HG03565 (cell line): ENCODE measurements at regions not wholly inside any gene's neighbourhood (a gene's known extent, or its start where the extent isn't known, plus 50 kb on each side); places are given as distances from the start of the nearest gene placed in this dataset.

Source experiments
- ATAC-seq: cut with Tn5 transposase; IDR thresholded peaks from one replicate; pipeline ENCODE4 v1.9.1; 2021; ENCODE audit warnings: mild to moderate bottlenecking, moderate library complexity; ENCODE audit not compliant: unreplicated experiment

DNA sequence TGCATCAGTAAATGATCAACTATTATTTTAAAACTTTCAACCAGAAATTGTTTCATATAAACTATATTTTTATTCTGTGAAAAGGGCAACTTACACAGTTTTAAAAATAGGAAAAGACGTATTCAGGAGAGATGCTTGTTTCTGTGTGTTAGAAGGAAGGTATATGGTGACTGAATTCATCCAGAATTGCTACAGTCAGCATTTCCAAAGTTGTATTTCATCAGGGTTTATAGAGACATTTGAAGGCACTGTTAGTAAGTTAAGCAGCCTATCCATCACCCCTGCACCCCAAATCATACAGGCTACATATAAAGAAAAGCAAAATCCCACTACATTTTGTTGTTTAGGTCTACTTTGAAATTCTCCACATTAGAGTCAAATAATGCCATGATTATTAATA lies 716.0 kb downstream of the KCTD16 start:
- no peak for ATAC-seq

DNA sequence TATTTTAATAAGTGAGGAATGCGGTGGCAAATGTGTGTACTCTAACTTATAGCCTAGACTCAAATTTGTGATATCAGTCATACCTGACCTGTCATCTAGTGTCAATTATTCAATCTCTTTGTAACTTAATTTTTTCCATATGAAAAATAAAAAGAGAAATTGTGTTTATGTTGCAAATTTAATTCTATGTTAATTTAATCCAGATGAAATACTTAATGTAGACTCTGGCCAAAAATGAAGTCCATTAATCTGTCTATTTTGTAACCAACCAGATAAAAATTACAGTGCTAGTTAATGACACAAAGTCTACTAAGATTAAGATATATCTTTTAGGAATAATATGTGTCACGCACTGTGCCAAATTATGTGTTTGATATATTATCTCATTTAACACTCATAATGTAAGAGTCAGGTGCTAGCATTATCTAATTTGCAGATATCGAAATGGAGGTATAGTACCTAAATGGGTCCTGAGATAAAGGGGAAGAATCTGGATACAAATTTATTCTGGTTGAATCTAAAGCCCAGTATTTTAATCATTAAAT lies 712.1 kb downstream of the KCTD16 start:
- no peak for ATAC-seq

DNA sequence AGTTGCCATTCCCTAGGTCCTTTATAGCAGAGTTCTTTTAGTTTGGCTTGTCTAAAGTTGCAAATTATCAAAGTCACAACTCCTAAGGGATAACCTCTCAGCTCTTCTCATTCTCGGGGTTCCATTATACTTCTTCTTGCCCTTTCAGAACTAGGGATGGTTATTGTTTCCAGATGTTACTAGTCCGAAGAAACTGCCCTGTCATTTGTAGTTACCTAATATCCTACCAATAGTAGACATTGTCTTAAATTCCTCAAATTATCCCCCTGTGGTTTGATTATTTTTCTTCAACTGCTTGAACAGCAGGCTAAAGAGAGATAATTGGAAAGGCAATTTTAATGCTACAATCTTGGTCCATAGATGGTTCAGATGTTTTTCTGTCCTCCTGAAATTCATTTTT lies 709.8 kb downstream of the KCTD16 start:
- ATAC-seq, result no peak

DNA sequence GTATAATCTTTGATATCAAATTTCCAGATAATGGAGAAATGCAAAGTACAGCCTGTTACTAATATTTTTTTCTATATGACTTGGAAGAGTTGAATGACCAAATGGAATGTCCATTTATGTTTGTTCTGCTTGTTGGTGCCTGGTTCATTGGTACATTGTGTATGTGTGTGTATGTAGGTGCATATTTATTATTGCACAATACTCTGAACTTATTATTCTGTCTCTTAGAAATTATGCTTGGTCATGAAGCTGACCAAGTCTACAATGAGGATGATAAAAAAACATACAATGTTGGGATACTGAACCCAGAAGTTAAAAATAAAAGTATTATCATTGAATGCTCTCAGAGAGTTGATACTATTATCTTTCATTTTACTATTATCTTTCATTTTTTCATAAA lies 706.3 kb downstream of the KCTD16 start:
- ATAC-seq, result no peak

DNA sequence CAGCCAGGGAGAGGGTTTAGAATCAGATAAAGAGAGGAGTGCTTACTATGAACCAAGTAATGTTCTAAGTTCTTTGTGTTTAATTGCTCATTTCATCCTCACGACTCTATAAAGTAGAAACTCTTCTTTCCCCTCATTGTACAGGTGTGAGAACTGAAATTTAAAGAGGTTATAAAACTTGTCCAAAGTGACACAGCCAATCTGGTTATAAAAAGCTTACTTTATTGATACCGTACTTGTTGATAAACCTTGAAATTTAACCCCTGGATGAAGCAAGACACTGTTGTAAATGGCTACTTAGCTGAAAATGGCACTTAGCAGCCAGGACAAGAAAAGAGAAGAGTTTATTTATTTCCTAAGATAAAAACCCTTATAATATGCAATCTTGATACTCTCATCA lies 702.4 kb downstream of the KCTD16 start:
- ATAC-seq, result no peak

DNA sequence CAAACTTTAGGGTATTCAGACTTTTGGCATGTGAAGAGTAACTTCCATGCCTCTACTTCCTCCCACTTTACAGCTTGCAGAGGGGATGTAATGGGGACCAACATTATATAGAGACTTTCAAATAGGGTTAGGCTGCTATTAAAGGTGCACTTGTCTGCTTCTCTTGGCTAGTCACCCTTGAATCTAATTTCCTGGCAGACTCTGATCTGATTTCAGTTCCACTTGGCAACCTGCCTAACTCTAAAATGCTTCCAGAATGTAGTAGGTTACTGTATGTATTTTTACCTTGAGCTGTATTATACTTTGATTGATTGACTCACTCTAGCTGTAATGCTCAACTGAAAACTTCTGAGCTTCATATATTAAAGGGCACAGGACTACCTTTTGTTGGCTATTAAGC lies 693.4 kb downstream of the KCTD16 start:
- ATAC-seq, result no peak

DNA sequence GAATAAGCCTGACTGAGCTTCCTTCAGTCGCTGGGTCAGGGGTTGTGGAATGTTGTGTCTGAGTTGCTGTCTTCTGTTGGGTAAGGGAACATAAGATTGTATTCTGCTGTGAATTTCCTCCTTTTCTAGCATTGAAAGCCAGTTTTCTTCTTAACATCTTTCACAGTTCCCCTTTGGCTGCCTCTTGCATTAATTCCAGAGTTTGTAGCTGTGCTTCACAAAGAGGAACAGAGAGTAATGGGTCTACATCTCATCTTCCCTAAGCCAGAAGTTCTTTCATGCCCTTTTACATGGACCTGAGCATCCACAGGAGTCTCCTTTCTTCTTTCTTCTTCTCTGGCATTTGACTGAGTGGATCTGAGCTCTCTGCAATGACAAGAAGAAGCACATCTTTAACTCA lies 686.8 kb downstream of the KCTD16 start:
- ATAC-seq, result no peak

DNA sequence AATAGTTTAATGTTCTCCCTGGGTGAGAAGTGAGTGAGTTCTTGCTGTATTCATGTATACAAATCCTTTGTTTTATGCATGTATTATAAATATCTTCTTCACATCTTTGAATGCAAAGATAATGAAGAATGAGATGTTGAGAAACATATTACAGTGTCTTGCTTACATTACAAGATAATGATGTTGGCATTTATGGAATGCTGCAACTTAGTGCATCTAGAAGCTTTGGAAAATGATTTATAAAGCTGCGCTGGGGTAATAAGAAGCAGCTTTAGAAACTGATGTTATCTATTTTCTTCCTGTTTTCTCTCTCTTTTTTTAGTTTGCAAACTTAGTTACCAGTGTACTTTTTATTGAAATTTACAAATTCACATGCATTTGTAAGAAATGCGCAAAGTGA lies 673.4 kb downstream of the KCTD16 start:
- ATAC-seq, result no peak

DNA sequence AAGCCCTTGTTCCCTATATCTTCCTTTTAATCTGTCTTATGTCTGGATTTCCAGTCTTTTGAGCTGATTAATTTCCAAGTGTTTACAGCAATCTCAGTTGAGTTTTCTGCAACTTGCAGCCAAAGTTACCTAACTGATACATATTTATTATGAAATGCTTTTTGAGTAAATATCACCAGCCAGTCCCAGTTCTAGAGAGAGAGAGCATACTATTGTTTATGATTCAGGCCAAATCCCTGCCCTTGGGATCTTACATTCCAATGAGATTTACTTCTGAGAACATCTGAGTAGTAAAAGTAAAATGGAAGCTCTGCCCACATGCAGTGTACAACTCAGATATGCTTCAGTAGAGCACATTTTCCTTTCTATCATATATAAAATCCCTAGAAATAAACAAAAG lies 661.7 kb downstream of the KCTD16 start:
- ATAC-seq, result no peak

DNA sequence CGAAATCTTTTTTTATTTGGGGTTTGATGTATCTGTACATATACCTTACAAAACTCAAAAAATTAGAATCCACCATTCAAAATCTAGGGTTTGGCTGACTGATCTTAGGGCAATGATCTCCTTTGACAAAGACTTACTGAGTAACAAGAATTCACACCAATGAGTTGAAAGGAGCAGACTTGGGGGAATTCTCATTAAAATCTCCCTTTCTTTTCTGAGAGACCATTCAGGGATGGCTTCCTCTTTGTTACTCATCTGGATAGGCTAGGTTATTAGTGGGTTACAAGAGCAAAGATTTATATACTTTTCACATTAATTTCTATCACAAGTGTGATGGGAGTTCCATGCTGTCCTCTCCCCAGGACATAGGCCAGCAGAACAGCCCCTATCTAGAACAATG lies 661.0 kb downstream of the KCTD16 start:
- no peak for ATAC-seq

DNA sequence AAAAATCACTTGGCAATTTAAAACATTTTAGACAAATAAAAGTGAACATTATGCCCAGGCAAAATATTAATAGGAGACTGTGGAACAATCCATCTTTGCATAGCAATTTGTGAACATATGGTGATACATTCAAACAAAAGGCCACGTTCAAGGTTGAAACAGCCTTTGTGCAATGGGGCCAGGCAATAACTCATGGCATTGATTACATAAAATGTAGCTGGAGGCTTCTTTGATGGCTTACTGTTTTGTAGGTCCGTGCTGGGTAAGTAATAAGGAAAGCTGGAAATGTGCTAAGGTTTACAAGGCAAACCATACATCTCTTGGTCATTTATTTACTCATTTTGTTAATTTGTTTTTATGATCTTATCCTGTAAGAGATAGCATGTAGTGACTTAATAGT lies 651.8 kb downstream of the KCTD16 start:
- no peak for ATAC-seq

DNA sequence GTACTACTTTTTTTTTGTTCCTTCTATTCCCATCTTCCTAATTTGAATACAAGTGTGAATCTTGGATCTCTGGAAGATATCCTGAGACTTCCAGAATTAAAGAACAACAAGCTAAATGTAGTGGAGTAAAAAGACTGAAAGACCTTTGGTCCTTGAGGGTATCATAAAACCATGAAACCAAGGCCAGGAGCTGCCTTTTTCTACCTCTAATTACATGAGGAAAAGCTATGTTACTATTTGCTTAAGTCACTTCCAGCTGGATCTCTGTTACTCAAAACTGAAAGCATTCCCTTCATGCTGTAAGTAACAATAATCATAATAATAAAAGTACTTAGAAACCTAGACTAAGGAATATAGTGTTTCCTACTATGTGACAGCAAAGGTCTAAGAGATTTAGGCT lies 649.6 kb downstream of the KCTD16 start:
- no peak for ATAC-seq

DNA sequence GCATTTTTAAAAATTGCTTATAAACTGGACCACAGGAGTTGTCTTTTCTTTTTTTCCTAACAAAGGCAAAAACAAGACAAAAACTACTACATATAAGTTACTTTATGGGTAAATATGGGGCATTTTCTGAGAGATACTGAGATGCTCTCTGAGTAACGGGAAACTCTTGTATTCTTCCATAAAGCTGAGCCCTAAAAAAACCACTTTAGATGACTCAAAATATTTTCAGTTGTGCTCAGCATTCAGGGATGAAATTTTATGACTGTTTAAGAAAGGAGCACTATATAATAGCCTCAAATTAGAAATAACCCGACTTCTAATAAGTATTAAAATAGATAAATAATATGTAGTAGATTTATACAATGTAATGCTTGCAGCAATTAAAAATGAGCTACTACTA lies 644.5 kb downstream of the KCTD16 start:
- ATAC-seq, result no peak

DNA sequence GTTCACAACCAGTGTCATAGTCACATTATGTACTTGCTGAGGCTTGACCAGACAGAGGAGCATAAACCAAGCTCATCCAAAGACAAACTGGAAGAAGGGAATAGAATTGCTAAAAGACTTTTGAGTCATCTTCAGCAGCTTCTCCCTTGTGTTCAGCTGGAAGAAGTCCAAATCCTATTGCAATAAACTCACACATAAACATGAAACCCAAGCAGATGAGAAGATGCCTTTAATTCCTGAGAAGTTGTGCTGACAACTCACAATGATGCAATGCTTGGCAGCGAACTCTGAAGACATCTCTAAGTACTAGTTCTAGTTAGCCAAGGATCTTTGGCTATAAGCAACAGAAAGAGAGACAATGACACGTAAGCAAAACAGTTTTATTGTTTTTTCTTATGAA lies 642.1 kb downstream of the KCTD16 start:
- no peak for ATAC-seq

DNA sequence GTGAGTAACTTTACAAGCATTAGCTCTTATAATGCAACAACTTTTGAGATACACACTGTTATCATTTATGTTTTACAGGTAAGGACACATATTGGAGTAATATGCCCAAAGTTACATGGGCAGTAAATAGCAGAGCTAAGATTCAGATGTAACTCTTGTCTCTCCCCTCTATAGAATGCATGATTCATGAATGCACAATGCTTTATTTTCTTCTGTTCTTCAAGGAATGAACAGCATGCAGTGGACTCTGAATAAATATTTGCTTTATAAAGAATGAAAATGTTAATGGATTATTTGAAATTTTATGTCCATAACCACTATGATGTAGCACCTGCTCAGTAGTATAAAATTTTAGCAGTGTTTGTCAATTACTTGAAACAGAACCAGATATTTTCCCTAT lies 629.5 kb downstream of the KCTD16 start:
- no peak for ATAC-seq

DNA sequence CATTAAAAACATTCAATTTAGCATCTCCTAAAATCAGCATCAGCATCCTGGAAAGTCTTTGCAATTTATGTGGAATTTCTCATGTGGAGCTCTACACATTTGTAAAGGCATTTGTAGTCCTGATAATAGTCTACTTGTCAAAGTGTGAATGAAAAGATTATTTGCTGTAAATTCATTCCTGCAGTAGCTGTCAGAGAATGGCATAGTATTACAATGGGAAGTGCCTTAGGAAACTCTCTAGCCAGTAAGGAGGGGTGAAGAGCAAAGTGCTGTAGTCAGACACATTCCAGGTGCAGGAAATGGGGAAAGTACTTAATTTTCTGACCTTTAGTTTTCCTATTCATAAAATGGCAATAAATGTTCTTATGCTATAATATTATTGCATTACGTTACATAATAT lies 627.9 kb downstream of the KCTD16 start:
- no peak for ATAC-seq

DNA sequence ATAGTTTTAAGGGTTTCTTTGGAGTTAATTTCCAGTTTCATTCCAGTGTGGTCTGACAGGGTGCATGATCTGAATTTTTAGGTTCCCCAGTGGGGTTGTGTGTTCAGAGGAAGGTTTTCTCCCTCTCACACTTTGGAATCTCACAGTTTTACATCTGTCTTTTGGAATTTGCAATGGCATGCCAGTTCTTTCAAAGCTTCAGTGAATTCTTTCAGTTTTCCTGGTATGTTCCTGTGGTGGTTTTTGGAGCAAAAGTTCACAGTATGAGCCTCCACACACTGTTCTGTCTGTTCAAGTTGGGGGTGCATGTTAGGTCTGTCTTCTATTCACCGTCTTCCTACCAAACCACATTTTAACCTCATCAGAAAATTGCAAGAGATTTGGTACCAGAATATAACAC lies 624.2 kb downstream of the KCTD16 start:
- no peak for ATAC-seq

DNA sequence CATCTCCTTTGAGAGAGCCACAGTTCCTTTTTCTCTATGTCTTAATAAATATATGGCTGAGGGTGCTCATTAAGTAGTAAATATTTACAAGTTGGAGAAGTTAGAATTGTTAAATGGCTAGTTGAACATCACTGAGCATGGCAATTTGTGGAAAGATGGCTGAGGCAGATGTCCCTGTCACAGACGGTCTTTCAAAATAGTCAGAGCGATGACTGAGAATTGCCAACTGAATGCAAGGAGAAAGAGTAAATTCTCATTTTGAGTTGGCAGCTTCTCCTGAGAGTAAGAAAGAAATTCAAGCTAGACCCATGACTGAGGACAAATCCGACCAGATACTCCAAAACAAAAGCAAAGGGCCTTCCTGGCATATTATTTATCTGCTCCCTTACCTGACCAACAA lies 617.9 kb downstream of the KCTD16 start:
- ATAC-seq, result no peak

DNA sequence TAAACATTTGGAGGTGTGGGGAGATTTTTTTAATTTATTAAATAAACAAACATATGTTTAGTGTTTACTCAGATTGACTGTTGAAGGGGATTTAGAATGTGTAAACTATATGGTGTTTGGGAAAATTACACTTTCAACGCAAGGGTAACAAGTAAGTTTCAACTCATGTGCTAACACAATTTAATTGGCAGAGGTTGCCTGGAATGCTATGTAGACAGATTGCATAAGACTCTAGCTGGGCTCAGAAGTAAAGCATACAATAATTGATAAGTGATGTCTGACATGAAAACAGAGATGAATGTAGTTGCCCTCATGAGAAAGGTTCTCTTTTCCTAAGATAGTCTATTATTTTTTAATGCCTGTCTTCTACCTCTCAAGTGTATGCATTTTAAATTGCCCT lies 617.4 kb downstream of the KCTD16 start:
- ATAC-seq, result no peak

DNA sequence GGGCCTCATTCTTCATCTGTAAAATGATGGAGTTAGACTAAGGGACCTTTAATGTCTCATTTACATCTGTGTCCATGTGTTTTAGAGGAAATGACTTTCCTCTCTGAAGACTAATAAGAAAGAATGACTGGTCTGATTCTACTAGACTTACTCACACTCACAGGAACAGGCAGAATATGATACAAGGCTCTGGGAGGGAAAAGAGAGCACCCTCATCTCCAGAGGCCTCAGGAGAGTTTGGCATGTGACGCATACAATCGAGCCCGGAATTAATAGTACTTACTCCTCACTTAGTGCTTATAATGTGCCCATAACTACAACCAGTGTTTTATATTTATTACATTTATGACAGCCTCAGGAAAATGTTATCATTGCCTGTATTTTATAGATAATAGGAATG lies 608.7 kb downstream of the KCTD16 start:
- no peak for ATAC-seq

DNA sequence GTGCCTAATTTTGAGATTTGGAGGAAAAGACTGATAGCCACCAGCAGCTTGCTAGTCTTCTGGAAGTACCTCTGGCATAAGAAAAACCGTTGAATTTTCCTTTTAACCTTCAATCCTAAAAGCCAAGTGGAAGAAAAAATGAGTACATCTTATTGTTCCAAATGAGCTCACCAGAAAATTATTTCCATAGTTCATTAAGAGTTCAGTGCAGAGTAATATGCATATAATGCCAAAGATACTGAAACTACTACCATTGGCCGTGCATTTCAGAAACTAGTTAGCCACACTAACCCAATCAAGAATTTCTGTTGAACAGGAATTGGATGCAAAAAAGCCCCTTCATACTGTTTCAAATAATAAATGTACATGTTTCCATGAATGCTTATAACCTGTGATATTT lies 607.9 kb downstream of the KCTD16 start:
- ATAC-seq, result no peak

DNA sequence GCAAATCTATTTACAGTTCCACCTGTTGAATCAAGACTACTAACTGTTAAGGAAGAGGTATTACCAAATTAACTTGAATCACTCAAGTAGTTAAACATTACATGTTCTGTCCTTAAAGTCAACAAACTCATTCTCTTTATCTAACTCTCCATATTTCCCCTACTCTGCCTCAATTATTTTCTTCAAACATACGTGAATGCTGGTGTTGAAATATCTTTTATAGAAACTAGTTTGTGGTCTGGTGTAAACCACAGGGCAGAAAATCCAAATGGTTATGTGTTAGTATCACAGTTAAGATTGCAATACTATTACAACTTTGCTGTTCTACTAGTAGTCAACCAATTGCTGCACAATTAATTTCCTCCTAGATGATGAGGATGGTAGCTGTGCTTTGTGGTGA lies 603.5 kb downstream of the KCTD16 start:
- no peak for ATAC-seq

DNA sequence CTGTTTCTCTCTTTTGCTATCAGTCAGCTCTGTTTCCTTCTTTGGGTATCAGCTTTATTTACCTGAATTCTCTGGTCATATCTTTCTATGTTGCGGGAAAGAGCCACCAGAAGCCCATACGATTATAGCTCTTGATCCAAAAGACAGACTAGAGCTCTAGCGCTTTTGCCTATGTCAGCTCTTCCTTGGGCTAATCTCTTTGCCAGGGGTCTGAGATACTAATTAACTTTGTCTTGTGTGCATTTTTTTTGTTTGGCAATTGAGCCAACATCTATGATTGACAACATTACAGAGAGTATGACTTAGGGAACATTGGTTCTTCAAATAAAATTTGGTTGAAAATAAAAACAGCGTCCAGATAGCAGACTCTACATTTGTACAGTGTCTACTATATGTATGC lies 603.0 kb downstream of the KCTD16 start:
- ATAC-seq, result no peak

DNA sequence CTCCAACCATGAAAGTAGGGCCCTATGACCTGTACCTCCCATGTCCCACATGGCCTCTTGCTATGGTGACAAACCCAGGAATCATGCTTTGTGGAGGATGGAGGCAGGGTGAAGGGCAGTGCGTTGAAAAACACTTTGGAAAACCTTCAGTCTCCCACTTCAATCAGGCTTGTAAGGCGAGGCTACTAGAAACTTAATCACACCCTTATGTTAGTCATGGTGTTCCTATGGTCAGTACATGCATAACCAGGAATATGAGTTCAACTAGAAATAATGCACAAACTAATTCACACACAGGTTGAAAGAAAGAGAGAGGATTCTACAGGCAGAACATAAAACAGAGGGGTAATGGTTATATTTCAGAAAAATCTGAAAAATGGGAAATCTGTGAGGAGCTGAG lies 601.1 kb downstream of the KCTD16 start:
- ATAC-seq, result no peak
